Calu3 (cell line): ENCODE measurements at regions not wholly inside any gene's neighbourhood (a gene's known extent, or its start where the extent isn't known, plus 50 kb on each side); places are given as distances from the start of the nearest gene placed in this dataset.
"Not testable (repeated sequence)": the region's sequence is repeated elsewhere in the genome, so short reads cannot be mapped to it uniquely, and the experiment has no call there.

Experiments
- BruUV-seq: library from RNA; stranded (reverse); fragments of 400-500 nt; replicated peaks from 2 replicates; lab custom pipeline; 2021; lab: Mats Ljungman, UMichigan
- CTCF ChIA-PET: fragments of 300-600 bp; sonication (Branson Sonifier 250); formaldehyde crosslinking; loops from one replicate; lab custom pipeline; 2022; ENCODE audit warnings: antibody characterized with exemption; lab: Charles Lee
- DNase-seq: peaks from one replicate; pipeline ENCODE4 v3.0.0; 2022
- H3K27ac Mint-ChIP-seq: one replicate; pipeline ENCODE4 v1.8.0; 2022; ENCODE audit warnings: mixed read lengths; ENCODE audit not compliant: unreplicated experiment
- H3K27me3 Mint-ChIP-seq: one replicate; pipeline ENCODE4 v1.8.0; 2022; ENCODE audit warnings: mixed read lengths; ENCODE audit not compliant: unreplicated experiment
- H3K36me3 Mint-ChIP-seq: one replicate; pipeline ENCODE4 v1.8.0; 2022; ENCODE audit warnings: mild to moderate bottlenecking, moderate library complexity, mixed read lengths; ENCODE audit not compliant: insufficient read depth, unreplicated experiment
- H3K4me1 Mint-ChIP-seq: one replicate; pipeline ENCODE4 v1.8.0; 2022; ENCODE audit warnings: mild to moderate bottlenecking, low read depth, mixed read lengths; ENCODE audit not compliant: unreplicated experiment
- H3K4me3 Mint-ChIP-seq: one replicate; pipeline ENCODE4 v1.8.0; 2022; ENCODE audit warnings: mild to moderate bottlenecking, low read depth, moderate library complexity, mixed read lengths; ENCODE audit not compliant: unreplicated experiment
- H3K9me3 Mint-ChIP-seq: one replicate; pipeline ENCODE4 v1.8.0; 2022; ENCODE audit warnings: low read depth, mixed read lengths; ENCODE audit not compliant: unreplicated experiment
- intact Hi-C: fragments of 100-400 bp; cut with micrococcal nuclease; formaldehyde crosslinking; loops from one replicate; pipeline ENCODE4 v1.10.0; 2022; ENCODE audit not compliant: unreplicated experiment
- TF ChIP-seq, protein P1 (sequence below): fragments of 200-600 bp; IDR thresholded peaks from one replicate; pipeline ENCODE4 v1.8.0; 2022; ENCODE audit warnings: antibody characterized with exemption; ENCODE audit not compliant: unreplicated experiment

DNA sequence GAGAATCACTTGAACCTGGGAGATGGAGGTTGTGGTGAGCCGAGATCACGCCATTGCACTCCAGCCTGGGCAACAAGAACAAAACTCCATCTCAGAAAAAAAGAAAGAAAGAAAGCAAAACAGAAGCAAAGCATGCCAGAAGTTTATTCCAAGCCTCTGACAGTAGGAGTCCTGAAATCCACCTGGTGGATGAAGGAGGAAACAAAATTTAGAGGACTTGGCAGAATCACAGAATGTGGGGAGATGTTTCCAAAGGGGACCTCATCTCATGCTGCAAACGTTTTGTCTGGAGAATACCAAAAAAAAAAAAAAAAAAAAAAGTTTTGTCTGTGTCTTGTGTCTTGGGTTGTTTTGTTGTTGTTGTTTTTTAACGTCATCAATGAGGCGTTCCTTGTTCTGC, 141.1 kb upstream of the RRN3 start:
- BruUV-seq: not testable (repeated sequence)

DNA sequence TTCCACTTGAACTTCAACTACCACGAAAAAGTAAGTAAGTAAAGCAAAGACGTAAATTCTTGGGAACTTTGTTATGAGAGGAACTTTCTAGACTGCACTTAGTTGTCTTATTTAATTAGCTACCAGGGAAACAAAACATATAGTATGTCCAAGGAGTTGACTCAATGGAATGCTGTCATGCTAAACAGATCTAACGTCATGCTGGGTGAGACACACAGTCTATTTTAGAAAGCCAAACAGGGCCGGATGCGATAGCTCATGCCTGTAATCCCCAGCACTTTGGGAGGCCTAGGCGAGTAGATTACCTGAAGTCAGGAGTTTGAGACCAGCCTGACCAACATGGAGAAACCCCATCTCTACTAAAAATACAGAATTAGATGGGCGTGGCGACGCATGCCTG, 140.6 kb upstream of the RRN3 start:
- CTCF ChIA-PET, H3K4me3 Mint-ChIP-seq, H3K27me3 Mint-ChIP-seq, H3K9me3 Mint-ChIP-seq, DNase-seq, H3K4me1 Mint-ChIP-seq, H3K36me3 Mint-ChIP-seq, H3K27ac Mint-ChIP-seq, intact Hi-C loops, BruUV-seq: not testable (repeated sequence)

More for the DNA sequence above, 141.1 kb upstream of the RRN3 start:
- DNase-seq, H3K4me3 Mint-ChIP-seq, CTCF ChIA-PET, H3K36me3 Mint-ChIP-seq, H3K9me3 Mint-ChIP-seq, H3K27me3 Mint-ChIP-seq, H3K27ac Mint-ChIP-seq, intact Hi-C loops, H3K4me1 Mint-ChIP-seq: not testable (repeated sequence)

DNA sequence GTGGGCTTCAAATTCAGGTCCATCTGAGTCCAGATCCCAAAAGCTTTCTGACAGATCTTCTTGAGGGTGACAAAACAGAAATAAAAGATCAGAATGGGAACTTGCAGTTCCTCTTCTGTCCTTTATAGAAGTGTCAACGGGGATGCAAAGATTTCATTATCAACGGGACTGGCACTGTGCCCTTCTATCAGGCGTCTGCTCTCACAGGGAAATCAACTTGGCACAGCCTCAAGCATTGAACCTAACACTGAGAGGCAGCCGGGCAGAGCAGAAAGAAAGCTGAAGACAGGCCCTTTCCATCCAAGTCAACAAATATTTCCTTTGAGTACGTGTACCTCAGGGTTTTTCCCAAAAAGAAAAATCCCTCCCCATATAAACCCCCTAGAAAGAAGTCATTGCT, 136.4 kb upstream of the RRN3 start:
- H3K4me1 Mint-ChIP-seq, H3K36me3 Mint-ChIP-seq, BruUV-seq, intact Hi-C loops, CTCF ChIA-PET, H3K4me3 Mint-ChIP-seq, DNase-seq, H3K9me3 Mint-ChIP-seq, H3K27ac Mint-ChIP-seq: not testable (repeated sequence)
- peaks cover 16% of the 10 kb centered on the region for H3K27me3 Mint-ChIP-seq

DNA sequence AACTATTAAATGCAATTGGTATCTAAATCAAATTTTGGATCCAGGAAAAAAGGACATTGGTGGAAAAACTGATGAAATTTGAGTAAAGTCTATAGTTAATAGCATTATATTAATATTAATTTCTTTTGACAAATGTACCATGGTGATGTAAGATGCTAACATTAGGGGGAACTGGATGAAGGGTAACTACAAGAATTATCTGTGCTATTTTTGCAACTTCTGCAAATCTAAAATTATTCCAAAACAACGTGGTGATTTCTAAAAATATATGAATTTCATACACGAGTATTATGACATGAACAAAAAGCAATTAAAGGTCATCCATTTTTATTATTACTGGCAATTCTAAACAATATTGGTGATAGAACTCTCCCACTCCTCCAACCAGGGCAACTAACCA, 135.6 kb upstream of the RRN3 start:
- H3K27me3 Mint-ChIP-seq: peaks cover 16% of the 10 kb centered on the region
- H3K4me3 Mint-ChIP-seq, H3K36me3 Mint-ChIP-seq, BruUV-seq, H3K9me3 Mint-ChIP-seq, CTCF ChIA-PET, H3K4me1 Mint-ChIP-seq, intact Hi-C loops, DNase-seq, H3K27ac Mint-ChIP-seq: not testable (repeated sequence)

DNA sequence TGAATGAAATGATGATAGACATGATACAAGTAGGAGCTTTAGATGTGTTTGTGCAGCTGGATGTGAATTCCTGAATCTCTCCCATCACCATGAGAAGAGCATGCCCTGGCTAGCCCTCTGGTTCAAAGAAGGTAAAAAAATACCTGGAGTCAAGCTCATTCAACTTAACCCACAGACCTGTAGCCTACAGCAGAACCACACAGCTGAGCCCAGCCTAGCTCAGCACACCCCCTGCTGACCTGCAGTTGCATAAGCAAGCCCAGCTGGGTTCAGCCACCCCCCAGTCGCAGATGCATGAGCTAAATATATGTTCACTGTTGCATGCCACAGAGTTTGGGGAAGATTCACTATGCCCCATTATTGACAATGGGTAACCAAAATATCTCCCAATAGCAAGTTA, 130.6 kb upstream of the RRN3 start:
- H3K27me3 Mint-ChIP-seq: peaks cover 31% of the 10 kb centered on the region
- BruUV-seq, H3K4me3 Mint-ChIP-seq, H3K4me1 Mint-ChIP-seq, H3K36me3 Mint-ChIP-seq, intact Hi-C loops, CTCF ChIA-PET, DNase-seq, H3K9me3 Mint-ChIP-seq, H3K27ac Mint-ChIP-seq: not testable (repeated sequence)

DNA sequence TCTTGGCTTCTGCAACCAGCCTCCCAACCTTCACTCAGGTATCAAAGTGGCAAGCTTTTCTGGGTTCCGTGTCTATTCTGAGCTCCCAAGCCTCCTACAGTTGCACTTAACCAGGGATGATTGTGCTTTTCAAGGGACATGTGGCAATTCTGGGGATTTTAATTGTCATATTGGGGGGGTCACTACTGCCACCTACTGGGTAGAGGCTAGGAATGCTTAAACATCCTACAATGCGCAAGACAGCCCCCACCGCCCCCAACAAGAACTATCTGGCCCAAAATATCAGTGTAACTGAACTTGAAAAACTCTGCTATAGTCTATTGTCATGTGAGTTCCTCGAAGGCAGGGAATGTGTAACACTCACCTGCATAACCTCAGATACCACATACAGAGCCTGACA, 129.3 kb upstream of the RRN3 start:
- H3K27ac Mint-ChIP-seq, H3K4me3 Mint-ChIP-seq, CTCF ChIA-PET, H3K36me3 Mint-ChIP-seq, H3K4me1 Mint-ChIP-seq, H3K9me3 Mint-ChIP-seq, intact Hi-C loops, BruUV-seq, DNase-seq: not testable (repeated sequence)
- peaks cover 22% of the 10 kb centered on the region for H3K27me3 Mint-ChIP-seq

DNA sequence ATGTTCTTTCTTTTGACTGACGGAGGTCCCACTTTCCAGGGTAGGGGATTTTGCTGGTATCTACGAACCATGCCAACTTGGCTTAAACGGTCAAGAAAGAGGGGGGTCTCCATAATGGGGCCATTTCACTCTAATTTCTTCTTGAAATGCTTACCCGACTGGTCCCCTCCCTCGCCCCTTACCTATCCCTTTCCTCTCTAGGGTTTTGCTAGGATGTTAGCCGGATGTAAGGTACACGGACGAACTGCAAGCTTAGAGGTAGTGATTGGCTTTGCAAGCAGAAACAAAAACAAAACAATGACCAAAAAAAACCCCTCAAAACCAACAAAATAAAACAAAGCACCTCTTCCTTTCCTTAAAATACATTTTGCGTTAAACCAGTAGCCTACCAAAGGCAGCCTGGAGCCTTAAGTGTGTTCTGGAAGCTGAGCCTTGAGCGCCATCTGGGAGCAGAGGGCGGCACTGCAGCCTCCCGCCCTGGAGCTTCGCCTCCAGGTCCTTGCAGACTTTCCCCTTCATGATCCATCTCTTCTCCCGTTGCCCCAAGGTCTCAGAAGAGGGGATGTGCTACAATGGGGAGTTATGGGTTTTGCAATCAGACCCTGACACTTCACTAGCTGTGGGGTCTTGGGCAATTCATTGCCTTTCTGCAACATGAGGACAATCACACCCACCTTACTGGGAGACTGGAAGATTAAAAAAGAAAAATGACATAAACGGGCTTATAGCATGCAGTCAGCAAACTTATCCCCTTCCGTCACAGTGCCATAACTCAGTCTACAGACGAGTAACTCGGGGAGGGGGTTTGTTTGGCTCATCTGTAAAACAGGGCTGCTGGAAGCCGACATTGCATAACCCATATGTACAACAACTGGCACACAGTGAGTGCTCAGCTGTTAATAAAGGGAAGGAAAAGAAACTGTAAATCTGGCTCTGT, 125.9 kb upstream of the RRN3 start:
- H3K27ac Mint-ChIP-seq, CTCF ChIA-PET, H3K4me3 Mint-ChIP-seq, intact Hi-C loops, H3K4me1 Mint-ChIP-seq, BruUV-seq, H3K36me3 Mint-ChIP-seq, DNase-seq, H3K9me3 Mint-ChIP-seq: not testable (repeated sequence)
- peaks cover 16% of the 10 kb centered on the region for H3K27me3 Mint-ChIP-seq
- TF ChIP-seq, protein P1, sequence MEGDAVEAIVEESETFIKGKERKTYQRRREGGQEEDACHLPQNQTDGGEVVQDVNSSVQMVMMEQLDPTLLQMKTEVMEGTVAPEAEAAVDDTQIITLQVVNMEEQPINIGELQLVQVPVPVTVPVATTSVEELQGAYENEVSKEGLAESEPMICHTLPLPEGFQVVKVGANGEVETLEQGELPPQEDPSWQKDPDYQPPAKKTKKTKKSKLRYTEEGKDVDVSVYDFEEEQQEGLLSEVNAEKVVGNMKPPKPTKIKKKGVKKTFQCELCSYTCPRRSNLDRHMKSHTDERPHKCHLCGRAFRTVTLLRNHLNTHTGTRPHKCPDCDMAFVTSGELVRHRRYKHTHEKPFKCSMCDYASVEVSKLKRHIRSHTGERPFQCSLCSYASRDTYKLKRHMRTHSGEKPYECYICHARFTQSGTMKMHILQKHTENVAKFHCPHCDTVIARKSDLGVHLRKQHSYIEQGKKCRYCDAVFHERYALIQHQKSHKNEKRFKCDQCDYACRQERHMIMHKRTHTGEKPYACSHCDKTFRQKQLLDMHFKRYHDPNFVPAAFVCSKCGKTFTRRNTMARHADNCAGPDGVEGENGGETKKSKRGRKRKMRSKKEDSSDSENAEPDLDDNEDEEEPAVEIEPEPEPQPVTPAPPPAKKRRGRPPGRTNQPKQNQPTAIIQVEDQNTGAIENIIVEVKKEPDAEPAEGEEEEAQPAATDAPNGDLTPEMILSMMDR: peak; percentile 57

DNA sequence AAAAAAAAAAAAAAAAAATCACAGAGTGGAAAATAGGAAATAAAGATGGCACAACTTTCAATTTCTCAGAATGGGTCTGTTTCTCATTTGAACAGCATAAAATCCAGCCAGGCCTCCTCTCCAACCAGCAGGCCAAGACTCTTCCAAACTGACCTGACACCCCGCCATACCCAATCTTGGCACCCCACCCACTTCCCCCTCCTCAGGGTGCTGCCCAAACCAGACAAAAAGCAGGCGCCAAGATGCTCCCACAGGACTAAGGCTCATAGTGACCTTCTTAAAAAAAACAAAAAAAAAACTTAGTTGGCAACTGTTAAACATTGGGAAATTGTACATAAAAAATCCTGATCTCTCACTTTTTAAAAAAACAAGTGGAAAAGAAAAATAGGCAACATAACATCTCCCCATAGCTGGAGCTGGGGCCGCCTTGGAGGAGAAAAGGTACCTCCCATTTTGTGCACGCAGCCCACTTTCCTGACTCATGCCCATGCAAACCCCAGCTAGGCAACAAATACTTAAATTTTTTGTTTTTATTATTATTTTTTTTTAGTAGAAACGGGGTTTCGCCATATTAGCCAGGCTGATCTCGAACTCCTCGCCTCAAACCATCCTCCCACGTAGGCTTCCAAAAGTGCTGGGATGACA, 124.9 kb upstream of the RRN3 start:
- H3K27ac Mint-ChIP-seq, intact Hi-C loops, H3K36me3 Mint-ChIP-seq, DNase-seq, H3K9me3 Mint-ChIP-seq, H3K4me3 Mint-ChIP-seq, CTCF ChIA-PET, H3K4me1 Mint-ChIP-seq, BruUV-seq: not testable (repeated sequence)
- peaks cover 16% of the 10 kb centered on the region for H3K27me3 Mint-ChIP-seq
